ENCODE measurements at regions not wholly inside any gene's neighbourhood (a gene's known extent, or its start where the extent isn't known, plus 50 kb on each side); places are given as distances from the start of the nearest gene placed in this dataset.

GRCh38 chr6:80543151-80543550 lies 436.7 kb downstream of the BCKDHB start:
- Histone ChIP-seq H3K27me3 (no peaks in the 10 kb centered on the region), H3K4me3 (no peak overlapping the region), H3K4me1 (no peaks in the 10 kb centered on the region), H3K27ac (no peak overlapping the region), H3K9ac (ENCODE audit: low read depth in 2 of 2, low read length in 2 of 2) (no peak overlapping the region), H3K9me3 (no peaks in the 10 kb centered on the region), H3K36me3 (no peaks in the 10 kb centered on the region)
- no peak for DNase-seq
- intact Hi-C loops (cut with DNase I): no loop called here
- TF ChIP-seq, protein P1, sequence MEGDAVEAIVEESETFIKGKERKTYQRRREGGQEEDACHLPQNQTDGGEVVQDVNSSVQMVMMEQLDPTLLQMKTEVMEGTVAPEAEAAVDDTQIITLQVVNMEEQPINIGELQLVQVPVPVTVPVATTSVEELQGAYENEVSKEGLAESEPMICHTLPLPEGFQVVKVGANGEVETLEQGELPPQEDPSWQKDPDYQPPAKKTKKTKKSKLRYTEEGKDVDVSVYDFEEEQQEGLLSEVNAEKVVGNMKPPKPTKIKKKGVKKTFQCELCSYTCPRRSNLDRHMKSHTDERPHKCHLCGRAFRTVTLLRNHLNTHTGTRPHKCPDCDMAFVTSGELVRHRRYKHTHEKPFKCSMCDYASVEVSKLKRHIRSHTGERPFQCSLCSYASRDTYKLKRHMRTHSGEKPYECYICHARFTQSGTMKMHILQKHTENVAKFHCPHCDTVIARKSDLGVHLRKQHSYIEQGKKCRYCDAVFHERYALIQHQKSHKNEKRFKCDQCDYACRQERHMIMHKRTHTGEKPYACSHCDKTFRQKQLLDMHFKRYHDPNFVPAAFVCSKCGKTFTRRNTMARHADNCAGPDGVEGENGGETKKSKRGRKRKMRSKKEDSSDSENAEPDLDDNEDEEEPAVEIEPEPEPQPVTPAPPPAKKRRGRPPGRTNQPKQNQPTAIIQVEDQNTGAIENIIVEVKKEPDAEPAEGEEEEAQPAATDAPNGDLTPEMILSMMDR (IDR thresholded peaks at IDR 0.05): no peak

DNA sequence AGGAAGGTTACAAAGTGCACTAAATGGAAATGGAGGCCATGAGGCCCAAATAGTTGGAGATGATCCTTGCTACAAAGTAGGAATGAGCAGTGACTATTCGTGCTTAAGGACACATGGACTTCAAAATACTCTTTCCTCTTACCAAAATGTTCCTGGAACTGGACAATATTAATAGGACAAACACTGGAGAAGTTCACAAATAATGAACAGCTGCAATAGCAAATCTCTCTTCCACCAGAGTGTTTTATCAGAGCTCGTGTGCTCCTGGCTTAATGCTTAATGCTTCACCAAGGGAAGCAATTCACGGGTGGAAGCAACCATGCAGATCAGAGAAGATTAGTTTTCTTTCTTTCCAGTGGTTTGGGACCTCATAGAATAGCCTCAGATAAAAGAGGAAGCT lies 435.4 kb downstream of the BCKDHB start:
- H3K27ac ChIP-seq: no peak overlapping the region
- H3K9ac ChIP-seq (ENCODE audit: low read depth in 2 of 2, low read length in 2 of 2): no peak overlapping the region
- no peaks in the 10 kb centered on the region for H3K4me1 ChIP-seq
- H3K27me3 ChIP-seq: no peaks in the 10 kb centered on the region
- H3K9me3 ChIP-seq: no peaks in the 10 kb centered on the region
- H3K4me3 ChIP-seq: no peak overlapping the region
- no peaks in the 10 kb centered on the region for H3K36me3 ChIP-seq
- intact Hi-C loops (cut with DNase I): no loop called here
- TF ChIP-seq, protein P1 (IDR thresholded peaks at IDR 0.05): no peak
- DNase-seq: no peak

DNA sequence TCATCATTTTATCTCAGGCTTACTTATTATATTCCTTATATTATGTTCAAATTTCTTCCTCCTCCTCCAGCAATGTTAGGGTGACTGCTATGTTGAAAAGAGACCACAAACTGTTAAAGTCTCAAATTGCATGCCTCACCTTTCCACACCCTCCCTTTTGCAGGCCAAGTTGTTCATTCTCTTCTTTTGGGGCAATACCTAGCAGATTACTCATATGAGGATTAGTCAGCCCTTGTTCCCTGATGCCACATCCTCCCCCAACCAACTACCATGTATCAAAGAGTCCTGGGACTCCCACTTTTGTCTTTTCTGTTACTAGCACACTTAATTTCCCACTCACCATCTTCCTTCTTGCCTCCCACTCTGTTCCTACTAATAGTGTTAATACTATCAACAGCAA lies 434.7 kb downstream of the BCKDHB start:
- TF ChIP-seq, protein P1 (IDR thresholded peaks at IDR 0.05): no peak
- Histone ChIP-seq H3K27me3 (no peaks in the 10 kb centered on the region), H3K27ac (no peak overlapping the region), H3K4me1 (no peaks in the 10 kb centered on the region), H3K9ac (ENCODE audit: low read depth in 2 of 2, low read length in 2 of 2) (no peak overlapping the region), H3K36me3 (no peaks in the 10 kb centered on the region), H3K4me3 (no peak overlapping the region), H3K9me3 (no peaks in the 10 kb centered on the region)
- intact Hi-C loops (cut with DNase I): no loop called here
- DNase-seq: no peak

DNA sequence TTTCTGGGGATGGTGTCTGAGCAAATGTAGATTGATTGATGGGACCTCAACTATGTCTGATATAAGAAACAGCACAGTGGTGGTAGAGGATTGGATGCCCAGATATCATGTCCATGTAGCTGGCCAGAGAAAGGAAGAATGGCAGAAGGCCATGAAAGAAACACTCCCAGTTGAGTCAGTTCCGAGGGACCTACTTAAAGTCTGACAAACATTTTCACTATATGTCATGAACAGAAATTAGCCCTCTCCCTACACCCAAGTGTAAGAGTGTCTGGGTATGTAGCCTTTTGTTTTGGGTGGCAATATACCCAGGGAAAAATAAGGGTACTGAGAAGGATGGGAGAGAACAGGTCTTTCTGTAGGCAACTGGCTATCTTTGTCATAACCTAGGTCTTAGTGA lies 434.2 kb downstream of the BCKDHB start:
- no peaks in the 10 kb centered on the region for H3K36me3 ChIP-seq
- intact Hi-C loops (cut with DNase I): no loop called here
- TF ChIP-seq, protein P1 (IDR thresholded peaks at IDR 0.05): no peak
- no peak overlapping the region for H3K9ac ChIP-seq (ENCODE audit: low read depth in 2 of 2, low read length in 2 of 2)
- no peak for DNase-seq
- no peak overlapping the region for H3K4me3 ChIP-seq
- H3K4me1 ChIP-seq: no peaks in the 10 kb centered on the region
- H3K9me3 ChIP-seq: no peaks in the 10 kb centered on the region
- H3K27ac ChIP-seq: no peak overlapping the region
- H3K27me3 ChIP-seq: no peaks in the 10 kb centered on the region

GRCh38 chr6:80537118-80537972 lies 430.9 kb downstream of the BCKDHB start:
- Histone ChIP-seq H3K4me3 (no peak overlapping the region), H3K4me1 (no peaks in the 10 kb centered on the region), H3K27ac (no peak overlapping the region), H3K9me3 (no peaks in the 10 kb centered on the region), H3K36me3 (no peaks in the 10 kb centered on the region), H3K9ac (ENCODE audit: low read depth in 2 of 2, low read length in 2 of 2) (no peak overlapping the region), H3K27me3 (no peaks in the 10 kb centered on the region)
- DNase-seq: no peak
- TF ChIP-seq, protein P1 (IDR thresholded peaks at IDR 0.05): no peak
- intact Hi-C loops (cut with DNase I): no loop called here
